Nephron progenitor cell (in vitro differentiated cells): ENCODE measurements at regions not wholly inside any gene's neighbourhood (a gene's known extent, or its start where the extent isn't known, plus 50 kb on each side); places are given as distances from the start of the nearest gene placed in this dataset.

Experiments used
- DNase-seq: peaks from one replicate; pipeline ENCODE4 v3.0.0; 2021
- H3K27ac Mint-ChIP-seq: 2 replicates; pipeline ENCODE4 v1.8.0; 2021; ENCODE audit warnings: mild to moderate bottlenecking, moderate library complexity, mixed read lengths
- H3K27me3 Mint-ChIP-seq: 2 replicates; pipeline ENCODE4 v1.8.0; 2021; ENCODE audit warnings: mild to moderate bottlenecking, low read depth, mixed read lengths; ENCODE audit not compliant: poor library complexity
- H3K36me3 Mint-ChIP-seq: 2 replicates; pipeline ENCODE4 v1.8.0; 2021; ENCODE audit warnings: low read depth, mixed read lengths
- H3K4me1 Mint-ChIP-seq: 2 replicates; pipeline ENCODE4 v1.8.0; 2021; ENCODE audit warnings: mixed read lengths
- H3K4me3 Mint-ChIP-seq: 2 replicates; pipeline ENCODE4 v1.8.0; 2021; ENCODE audit warnings: mild to moderate bottlenecking, moderate library complexity, mixed read lengths
- H3K9me3 Mint-ChIP-seq: 2 replicates; pipeline ENCODE4 v1.8.0; 2021; ENCODE audit warnings: mild to moderate bottlenecking, moderate library complexity, mixed read lengths
- CTCF ChIP-seq: fragments of 200-600 bp; sonication (generic); IDR thresholded peaks from 2 replicates; pipeline ENCODE4 v1.5.0; 2021; ENCODE audit warnings: antibody characterized with exemption

- H3K36me3 Mint-ChIP-seq = no peaks in the 10 kb centered on the region
- H3K27ac Mint-ChIP-seq = peak overlapping the region; percentile 42
Measured at GRCh38 chr21:15964236-15964855, 234.6 kb downstream of the USP25 start.

GRCh38 chr21:15966231-15966630 is 236.4 kb downstream of the USP25 start:
- Mint-ChIP-seq H3K27me3 (no peaks in the 10 kb centered on the region), H3K36me3 (no peaks in the 10 kb centered on the region), H3K4me3 (no peak overlapping the region), H3K4me1 (peaks cover 6% of the 10 kb centered on the region), H3K9me3 (no peaks in the 10 kb centered on the region), H3K27ac (no peak overlapping the region)
- no peak for TF ChIP-seq CTCF
- no peak for DNase-seq

More at GRCh38 chr21:15964236-15964855, 234.6 kb downstream of the USP25 start:
- DNase-seq = no peak
- Mint-ChIP-seq H3K9me3 (no peaks in the 10 kb centered on the region), H3K4me1 (peaks cover 6% of the 10 kb centered on the region), H3K4me3 (no peak overlapping the region), H3K27me3 (no peaks in the 10 kb centered on the region)
- TF ChIP-seq CTCF = no peak

GRCh38 chr21:15966651-15967050 is 236.9 kb downstream of the USP25 start:
- H3K4me3 Mint-ChIP-seq = no peak overlapping the region
- no peak overlapping the region for H3K27ac Mint-ChIP-seq
- no peaks in the 10 kb centered on the region for H3K27me3 Mint-ChIP-seq
- H3K9me3 Mint-ChIP-seq = no peaks in the 10 kb centered on the region
- no peak for DNase-seq
- H3K36me3 Mint-ChIP-seq = no peaks in the 10 kb centered on the region
- peaks cover 8% of the 10 kb centered on the region for H3K4me1 Mint-ChIP-seq
- no peak for TF ChIP-seq CTCF

- Mint-ChIP-seq H3K27me3 (no peaks in the 10 kb centered on the region), H3K4me3 (no peak overlapping the region), H3K36me3 (no peaks in the 10 kb centered on the region), H3K27ac (no peak overlapping the region), H3K4me1 (peaks cover 10% of the 10 kb centered on the region), H3K9me3 (no peaks in the 10 kb centered on the region)
- TF ChIP-seq CTCF = no peak
- DNase-seq = no peak
Measured at GRCh38 chr21:15967661-15968060, 237.9 kb downstream of the USP25 start.

- H3K4me3 Mint-ChIP-seq = no peak overlapping the region
- DNase-seq = no peak
- H3K27ac Mint-ChIP-seq = no peak overlapping the region
- TF ChIP-seq CTCF = no peak
- no peaks in the 10 kb centered on the region for H3K9me3 Mint-ChIP-seq
- H3K27me3 Mint-ChIP-seq = no peaks in the 10 kb centered on the region
- H3K4me1 Mint-ChIP-seq = peaks cover 9% of the 10 kb centered on the region
- H3K36me3 Mint-ChIP-seq = no peaks in the 10 kb centered on the region
Measured at GRCh38 chr21:15968776-15969310, 239.1 kb downstream of the USP25 start.

- no peak for TF ChIP-seq CTCF
- no peak overlapping the region for H3K4me3 Mint-ChIP-seq
- no peaks in the 10 kb centered on the region for H3K27me3 Mint-ChIP-seq
- DNase-seq = peak; percentile 5
- H3K27ac Mint-ChIP-seq = peak overlapping the region; percentile 87
- peaks cover 8% of the 10 kb centered on the region for H3K9me3 Mint-ChIP-seq
- peaks cover 26% of the 10 kb centered on the region for H3K4me1 Mint-ChIP-seq
- H3K36me3 Mint-ChIP-seq = peaks cover 4% of the 10 kb centered on the region
Measured at GRCh38 chr21:15976807-15977206, 247.0 kb downstream of the USP25 start.
